Prostate gland (tissue), 2 donors: ENCODE measurements at regions not wholly inside any gene's neighbourhood (a gene's known extent, or its start where the extent isn't known, plus 50 kb on each side); places are given as distances from the start of the nearest gene placed in this dataset.

Experiments
- DNase-seq: peaks from one replicate; pipeline ENCODE4 v3.0.0-alpha.2; 2019; ENCODE audit warnings: low spot score
- H3K27ac ChIP-seq, 2 donors: fragments of 200-600 bp; sonication (generic); 2 replicates each; pipeline ENCODE4 v1.5.1; 2017 to 2019
- H3K27me3 ChIP-seq: fragments of 200-600 bp; sonication (generic); replicated peaks from 2 replicates; pipeline ENCODE4 v1.5.1; 2019; ENCODE audit not compliant: insufficient read depth
- H3K36me3 ChIP-seq, 2 donors: fragments of 200-600 bp; sonication (generic); 1 replicate in 1 of 2; 2 replicates in 1 of 2; pipeline versions ENCODE4 v1.5.1 to v1.8.1; 2017 to 2019
- H3K4me1 ChIP-seq: fragments of 200-600 bp; sonication (generic); replicated peaks from 2 replicates; pipeline ENCODE4 v1.5.1; 2019
- H3K4me3 ChIP-seq, 2 donors: fragments of 200-600 bp; sonication (generic); 2 replicates each; pipeline ENCODE4 v1.5.1; 2017 to 2019
- H3K9me3 ChIP-seq: fragments of 200-600 bp; sonication (generic); 2 replicates; pipeline ENCODE4 v1.5.1; 2017
- POLR2A ChIP-seq: fragments of 450-650 bp; IDR thresholded peaks from one replicate; pipeline ENCODE4 v1.6.1; 2016; ENCODE audit warnings: antibody characterized with exemption, mild to moderate bottlenecking
- POLR2AphosphoS5 ChIP-seq: sonication (generic); formaldehyde crosslinking; IDR thresholded peaks from one replicate; pipeline ENCODE4 v1.6.1; 2017; ENCODE audit warnings: antibody characterized with exemption
- WGBS: methylation state at CpG from one replicate; pipeline ENCODE4 v1.1.5; 2018; 5-methylcytosine and 5-hydroxymethylcytosine counted together
- intact Hi-C: fragments of 100-400 bp; cut with DNase I; formaldehyde crosslinking; loops from one replicate; pipeline ENCODE4 v1.14.2; 2022
- TF ChIP-seq, protein P1 (sequence below), 4 experiments: fragments of 200-600 bp in 2 of 4; fragments of 450-650 bp in 2 of 4; sonication (generic) in 2 of 4; IDR thresholded peaks; 1 replicate in 3 of 4; 2 replicates in 1 of 4; pipeline ENCODE4 v1.5.1; 2016 to 2019; ENCODE audit warnings: antibody characterized with exemption in 4 of 4, mild to moderate bottlenecking in 2 of 4, moderate library complexity in 2 of 4

DNA sequence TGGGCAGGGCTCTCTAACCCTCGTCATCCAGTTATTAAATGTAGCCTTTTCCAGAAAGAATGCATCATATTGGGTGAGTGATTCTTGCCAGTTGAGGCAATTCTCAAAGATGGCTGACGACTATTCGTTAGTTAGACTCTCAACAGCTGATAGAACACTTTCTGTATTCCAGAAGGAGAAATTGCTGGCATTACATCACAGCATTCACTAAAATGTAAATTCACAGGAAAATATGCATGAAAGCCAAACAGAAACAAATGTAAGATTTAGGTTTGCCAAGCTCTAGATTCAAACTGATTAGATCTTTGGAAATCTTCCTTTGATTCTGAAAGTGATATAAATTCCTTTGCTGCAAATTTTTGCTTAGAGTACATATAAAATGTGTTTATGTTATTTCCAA lies 1501.0 kb downstream of the SI start:
- H3K4me1 ChIP-seq: no peaks in the 10 kb centered on the region
- no peak overlapping the region for H3K4me3 ChIP-seq
- no peaks in the 10 kb centered on the region for H3K27me3 ChIP-seq
- no peaks in the 10 kb centered on the region for H3K9me3 ChIP-seq
- intact Hi-C loops: no loop called here
- TF ChIP-seq POLR2A (no peak), POLR2AphosphoS5 (no peak)
- TF ChIP-seq, protein P1, sequence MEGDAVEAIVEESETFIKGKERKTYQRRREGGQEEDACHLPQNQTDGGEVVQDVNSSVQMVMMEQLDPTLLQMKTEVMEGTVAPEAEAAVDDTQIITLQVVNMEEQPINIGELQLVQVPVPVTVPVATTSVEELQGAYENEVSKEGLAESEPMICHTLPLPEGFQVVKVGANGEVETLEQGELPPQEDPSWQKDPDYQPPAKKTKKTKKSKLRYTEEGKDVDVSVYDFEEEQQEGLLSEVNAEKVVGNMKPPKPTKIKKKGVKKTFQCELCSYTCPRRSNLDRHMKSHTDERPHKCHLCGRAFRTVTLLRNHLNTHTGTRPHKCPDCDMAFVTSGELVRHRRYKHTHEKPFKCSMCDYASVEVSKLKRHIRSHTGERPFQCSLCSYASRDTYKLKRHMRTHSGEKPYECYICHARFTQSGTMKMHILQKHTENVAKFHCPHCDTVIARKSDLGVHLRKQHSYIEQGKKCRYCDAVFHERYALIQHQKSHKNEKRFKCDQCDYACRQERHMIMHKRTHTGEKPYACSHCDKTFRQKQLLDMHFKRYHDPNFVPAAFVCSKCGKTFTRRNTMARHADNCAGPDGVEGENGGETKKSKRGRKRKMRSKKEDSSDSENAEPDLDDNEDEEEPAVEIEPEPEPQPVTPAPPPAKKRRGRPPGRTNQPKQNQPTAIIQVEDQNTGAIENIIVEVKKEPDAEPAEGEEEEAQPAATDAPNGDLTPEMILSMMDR (IDR thresholded peaks at IDR 0.05): no peak
- 72% methylated on average over 3 of the region's 3 CpGs for WGBS
- H3K36me3 ChIP-seq: no peaks in the 10 kb centered on the region
- no peak overlapping the region for H3K27ac ChIP-seq
- no peak for DNase-seq

DNA sequence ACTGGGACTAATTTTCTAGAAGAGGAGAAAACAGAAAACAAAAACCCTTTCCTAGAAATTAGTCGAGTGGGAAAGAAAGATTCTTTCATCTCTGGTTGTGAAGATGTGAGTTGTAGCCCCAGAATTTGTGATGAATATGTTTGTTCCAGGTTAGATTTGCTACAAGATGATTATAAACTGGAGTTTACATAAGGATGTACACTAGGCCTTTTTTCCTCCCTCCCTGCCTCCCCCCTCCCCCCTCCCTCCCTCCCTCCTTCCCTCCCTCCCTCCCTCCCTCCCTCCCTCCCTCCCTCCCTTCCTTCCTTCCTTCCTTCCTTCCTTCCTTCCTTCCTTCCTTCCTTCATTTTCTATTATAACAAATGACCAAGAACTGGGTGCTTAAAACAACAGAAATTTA lies 1502.0 kb downstream of the SI start:
- 71% methylated on average over 1 of the region's 1 CpG for WGBS
- TF ChIP-seq, protein P1 (IDR thresholded peaks at IDR 0.05): no peak
- no peak for TF ChIP-seq POLR2A
- no peak for TF ChIP-seq POLR2AphosphoS5
- H3K27me3 ChIP-seq: no peaks in the 10 kb centered on the region
- DNase-seq: no peak
- H3K4me3 ChIP-seq: no peak overlapping the region
- no peaks in the 10 kb centered on the region for H3K4me1 ChIP-seq
- intact Hi-C loops: no loop called here
- H3K9me3 ChIP-seq: no peaks in the 10 kb centered on the region
- H3K27ac ChIP-seq: no peak overlapping the region
- H3K36me3 ChIP-seq: no peaks in the 10 kb centered on the region

DNA sequence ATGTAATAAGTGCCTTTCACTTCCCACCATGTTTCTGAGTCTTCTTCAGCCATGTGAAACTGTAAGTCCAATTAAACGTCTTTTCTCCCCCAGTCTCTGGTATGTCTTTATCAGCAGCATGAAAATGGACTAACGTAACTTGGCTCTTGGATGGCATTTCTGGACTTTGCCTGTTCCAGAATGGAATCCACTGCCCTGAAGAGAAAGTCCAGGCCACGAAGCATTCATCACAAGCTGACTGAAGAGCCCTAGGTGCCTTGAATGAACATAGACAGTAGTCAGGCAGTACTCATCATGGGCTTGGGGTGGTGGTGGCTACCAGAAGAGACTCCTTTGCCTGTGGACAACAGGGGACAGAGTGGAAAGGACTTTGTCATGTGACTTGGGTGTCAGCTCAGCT lies 1505.0 kb downstream of the SI start:
- 80% methylated on average over 3 of the region's 3 CpGs for WGBS
- Histone ChIP-seq H3K4me3 (no peak overlapping the region), H3K27me3 (no peaks in the 10 kb centered on the region), H3K4me1 (no peaks in the 10 kb centered on the region), H3K36me3 (no peaks in the 10 kb centered on the region), H3K9me3 (no peaks in the 10 kb centered on the region), H3K27ac (no peak overlapping the region)
- intact Hi-C loops: no loop called here
- no peak for DNase-seq
- TF ChIP-seq POLR2A (no peak), POLR2AphosphoS5 (no peak)
- TF ChIP-seq, protein P1 (IDR thresholded peaks at IDR 0.05): no peak

DNA sequence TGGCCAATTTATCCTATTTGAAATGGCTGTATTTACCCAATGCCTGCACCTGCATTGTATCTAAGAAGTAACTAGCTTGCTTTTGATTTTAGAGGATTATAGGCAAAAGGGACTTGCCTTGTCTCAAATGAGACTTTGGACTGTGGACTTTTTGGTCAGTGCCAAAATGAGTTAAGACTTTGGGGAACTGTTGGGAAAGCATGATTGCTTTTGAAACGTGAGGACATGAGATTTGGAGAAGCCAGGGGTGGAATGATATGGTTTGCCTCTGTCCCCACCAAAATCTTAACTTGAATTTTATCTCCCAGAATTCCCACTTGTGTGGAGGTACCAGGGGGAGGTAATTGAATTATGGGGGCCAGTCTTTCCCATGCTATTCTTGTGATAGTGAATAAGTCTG lies 1505.4 kb downstream of the SI start:
- no peaks in the 10 kb centered on the region for H3K9me3 ChIP-seq
- 86% methylated on average over 1 of the region's 1 CpG for WGBS
- no peaks in the 10 kb centered on the region for H3K27me3 ChIP-seq
- no peak overlapping the region for H3K27ac ChIP-seq
- no peak overlapping the region for H3K4me3 ChIP-seq
- H3K36me3 ChIP-seq: no peaks in the 10 kb centered on the region
- intact Hi-C loops: no loop called here
- no peak for DNase-seq
- TF ChIP-seq POLR2A: no peak
- TF ChIP-seq POLR2AphosphoS5: no peak
- TF ChIP-seq, protein P1 (IDR thresholded peaks at IDR 0.05): no peak
- H3K4me1 ChIP-seq: no peaks in the 10 kb centered on the region

DNA sequence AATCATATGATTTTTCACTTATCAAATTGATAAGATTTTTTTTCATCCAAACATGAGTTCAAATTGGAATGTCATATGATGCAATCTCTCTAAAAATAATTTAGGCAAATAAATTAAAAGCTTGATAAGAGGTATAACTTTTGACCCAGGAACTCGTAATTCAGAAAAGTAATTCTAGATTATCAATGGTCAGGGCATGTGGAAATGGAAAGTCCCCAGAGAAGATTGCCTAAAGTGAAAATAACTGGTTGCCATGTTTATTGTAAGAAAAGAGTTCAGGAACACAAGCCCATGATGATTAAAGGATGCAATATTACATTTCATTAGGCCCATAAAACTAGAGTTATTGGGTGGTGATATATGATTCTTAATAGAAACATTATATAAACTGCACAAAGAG lies 1514.8 kb downstream of the SI start:
- Histone ChIP-seq H3K4me3 (no peak overlapping the region), H3K4me1 (no peaks in the 10 kb centered on the region), H3K27ac (no peak overlapping the region), H3K36me3 (no peaks in the 10 kb centered on the region), H3K9me3 (no peaks in the 10 kb centered on the region), H3K27me3 (no peaks in the 10 kb centered on the region)
- intact Hi-C loops: no loop called here
- WGBS: 71% methylated on average over 1 of the region's 1 CpG
- no peak for TF ChIP-seq POLR2AphosphoS5
- no peak for TF ChIP-seq POLR2A
- TF ChIP-seq, protein P1 (IDR thresholded peaks at IDR 0.05): no peak
- DNase-seq: no peak
